GM21367 (cell line): ENCODE measurements at regions not wholly inside any gene's neighbourhood (a gene's known extent, or its start where the extent isn't known, plus 50 kb on each side); places are given as distances from the start of the nearest gene placed in this dataset.
"Not testable (repeated sequence)": the region's sequence is repeated elsewhere in the genome, so short reads cannot be mapped to it uniquely, and the experiment has no call there.

ENCODE experiments used
- ATAC-seq: cut with Tn5 transposase; IDR thresholded peaks from one replicate; pipeline ENCODE4 v1.9.1; 2021; ENCODE audit not compliant: unreplicated experiment

DNA sequence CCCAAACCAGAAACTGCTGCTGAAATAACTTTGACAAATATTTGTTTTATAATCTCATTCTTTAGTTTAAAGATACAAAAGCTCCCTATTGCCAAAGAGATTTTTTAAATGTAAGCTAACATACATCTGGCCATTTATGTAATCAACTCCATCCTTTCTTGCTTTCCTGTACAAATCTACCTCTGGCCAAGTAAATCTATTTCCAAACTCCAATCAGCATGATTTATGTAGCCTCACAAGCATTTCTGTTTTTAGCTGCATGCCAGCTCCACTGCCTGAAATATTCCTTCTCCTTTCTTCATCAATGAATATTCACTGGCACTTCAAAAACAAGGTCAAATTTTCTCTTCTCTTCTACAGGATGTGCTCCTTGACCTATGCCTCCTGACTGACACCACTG is 80.0 kb downstream of the SHOX2 start:
- ATAC-seq = no peak

DNA sequence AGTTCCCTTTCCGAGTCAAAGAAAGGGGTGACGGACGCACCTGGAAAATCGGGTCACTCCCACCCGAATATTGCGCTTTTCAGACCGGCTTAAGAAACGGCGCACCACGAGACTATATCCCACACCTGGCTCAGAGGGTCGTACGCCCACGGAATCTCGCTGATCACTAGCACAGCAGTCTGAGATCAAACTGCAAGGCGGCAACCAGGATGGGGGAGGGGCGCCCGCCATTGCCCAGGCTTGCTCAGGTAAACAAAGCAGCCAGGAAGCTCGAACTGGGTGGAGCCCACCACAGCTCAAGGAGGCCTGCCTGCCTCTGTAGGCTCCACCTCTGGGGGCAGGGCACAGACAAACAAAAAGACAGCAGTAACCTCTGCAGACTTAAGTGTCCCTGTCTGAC is 86.3 kb downstream of the SHOX2 start:
- not testable (repeated sequence) for ATAC-seq

DNA sequence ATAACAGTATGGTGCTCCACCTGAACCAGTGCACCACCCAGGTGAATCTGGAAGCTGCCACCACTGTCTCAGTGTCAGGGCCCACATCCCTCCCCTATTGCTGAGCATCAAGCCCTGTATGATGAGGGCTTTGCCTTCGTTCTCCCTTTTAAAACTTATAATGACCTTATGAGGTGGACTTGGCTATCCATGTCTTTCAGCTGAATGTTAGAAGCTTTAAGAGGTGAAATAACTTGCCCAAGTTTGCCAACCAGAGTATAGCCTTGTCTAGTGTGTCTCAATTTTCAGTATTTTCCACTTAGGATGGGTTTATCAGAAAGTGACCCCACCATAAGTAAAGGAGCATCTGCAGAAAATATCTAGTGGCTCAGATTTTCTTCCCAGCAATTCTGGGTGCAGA is 87.8 kb downstream of the SHOX2 start:
- no peak for ATAC-seq

DNA sequence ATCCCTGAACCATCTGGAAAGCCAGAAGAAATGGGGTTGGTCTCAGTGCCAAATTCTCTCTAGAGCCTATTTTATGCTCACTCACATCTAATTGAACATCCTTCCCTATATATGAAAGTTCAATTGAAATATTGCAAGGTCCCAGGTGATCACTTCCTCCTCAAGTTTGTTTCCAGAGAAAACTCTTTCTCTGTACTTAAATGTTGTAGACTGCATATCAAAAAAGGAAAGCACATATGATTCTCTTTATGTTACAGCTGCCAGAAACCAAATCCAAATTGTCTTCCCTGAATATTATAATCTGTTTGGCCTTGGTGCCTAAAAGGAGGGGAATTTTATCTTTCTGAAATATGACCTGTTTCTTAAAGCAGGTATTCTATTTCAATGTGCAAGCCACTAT is 93.3 kb downstream of the SHOX2 start:
- no peak for ATAC-seq

DNA sequence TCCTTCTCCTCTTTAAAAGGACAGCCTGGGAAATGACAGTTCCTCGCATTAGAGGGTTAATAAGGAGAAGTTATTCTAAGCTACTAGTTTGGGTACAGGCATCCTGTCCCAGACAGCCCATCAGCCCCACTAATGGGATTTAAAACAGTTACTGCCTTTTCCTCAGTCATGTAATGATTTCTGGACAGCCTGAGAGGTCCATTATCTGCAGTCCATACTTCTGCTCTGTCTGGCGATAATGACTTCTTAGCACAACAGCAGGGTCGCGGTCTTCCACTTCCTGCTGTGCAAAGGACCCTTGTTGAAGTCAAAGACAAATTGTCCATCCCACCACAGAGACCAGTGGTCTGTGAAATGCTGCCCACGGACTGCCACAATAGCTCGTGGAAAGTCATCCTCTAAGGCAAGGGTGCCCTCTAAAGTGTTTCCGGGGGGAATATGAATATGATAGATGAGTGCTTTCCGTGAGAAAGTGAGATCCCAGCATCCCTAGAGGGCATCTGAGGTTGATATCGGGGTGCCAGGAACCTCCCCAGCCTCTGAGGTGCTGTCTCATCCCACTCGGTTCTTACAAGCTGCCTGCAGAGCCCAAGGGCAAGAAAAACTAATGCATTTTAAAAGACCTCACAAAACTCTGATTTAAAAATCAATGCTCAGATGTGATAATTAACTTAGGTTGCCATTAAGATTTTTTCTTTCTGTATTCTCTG is 100.7 kb downstream of the SHOX2 start:
- ATAC-seq = no peak

DNA sequence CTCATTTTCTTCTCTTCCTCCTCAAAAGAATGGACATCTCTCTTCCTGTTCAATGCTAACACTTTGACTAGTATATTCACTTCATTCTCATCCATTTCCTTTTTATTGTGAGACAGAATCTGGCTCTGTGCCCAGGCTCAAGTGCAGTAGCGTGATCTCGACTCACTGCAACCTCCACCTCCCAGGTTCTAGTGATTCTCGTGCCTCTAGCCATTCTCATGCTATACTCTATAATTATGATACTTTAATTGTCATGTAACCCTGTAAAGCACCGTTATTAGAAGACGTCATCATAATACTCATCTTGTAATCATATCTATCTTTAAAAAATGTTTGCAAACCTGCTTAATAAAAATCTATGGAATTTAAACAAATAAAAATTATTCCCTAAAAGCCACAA is 107.0 kb downstream of the SHOX2 start:
- no peak for ATAC-seq

DNA sequence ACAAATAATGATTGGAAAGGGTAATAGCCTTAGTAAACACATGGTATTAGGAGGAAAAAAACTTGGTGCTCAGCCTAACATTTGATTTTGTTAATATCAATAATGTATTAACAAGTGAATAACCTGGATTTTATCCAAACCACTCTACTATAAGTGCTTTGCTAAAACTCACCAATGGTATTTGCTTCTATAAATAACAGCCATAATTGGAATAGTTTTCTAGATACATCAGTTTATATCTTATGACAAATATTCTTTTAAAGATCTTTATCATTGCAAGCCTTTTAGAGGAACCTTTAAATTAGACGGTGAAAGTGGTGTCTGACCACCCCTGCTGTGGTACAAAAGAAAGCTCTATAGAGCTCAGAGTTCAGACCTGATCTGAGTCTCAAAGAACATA is 123.9 kb downstream of the SHOX2 start:
- ATAC-seq = no peak

DNA sequence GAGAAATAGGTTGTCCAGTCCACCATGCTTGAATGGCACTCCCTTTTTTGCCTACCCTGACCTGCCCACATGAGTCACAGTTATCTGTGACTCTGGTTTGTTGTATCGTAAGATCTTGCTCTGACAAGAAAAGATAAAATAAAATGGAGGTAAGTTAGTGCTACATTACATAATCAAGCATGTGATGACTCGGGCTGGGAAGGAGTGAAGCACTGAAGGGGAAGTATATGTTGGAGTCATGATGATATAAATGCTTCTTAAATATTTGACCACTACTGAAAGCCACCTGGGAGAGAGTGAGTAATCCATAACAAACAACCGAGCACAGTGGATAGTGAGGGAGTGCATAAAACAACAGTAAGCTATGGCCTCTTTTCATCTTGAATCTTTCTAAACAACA is 124.4 kb downstream of the SHOX2 start:
- ATAC-seq = no peak

DNA sequence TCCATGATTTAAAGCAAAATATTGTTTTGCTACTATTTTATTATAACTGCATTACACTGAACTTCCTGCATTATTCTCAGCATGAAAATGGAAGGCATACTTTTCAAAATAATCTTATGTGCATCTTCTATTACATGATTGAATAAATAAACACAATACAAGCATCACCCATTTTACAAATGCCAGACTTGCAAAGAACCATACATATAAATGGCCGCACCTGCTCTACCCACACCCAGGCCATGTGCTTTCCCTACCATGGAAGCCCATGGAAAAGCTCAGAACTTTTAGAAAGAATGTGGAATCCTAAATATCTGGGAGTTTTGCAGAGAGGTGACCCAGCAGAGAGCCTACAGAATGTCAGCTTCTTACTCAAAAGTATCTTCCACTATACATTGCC is 127.2 kb downstream of the SHOX2 start:
- no peak for ATAC-seq

DNA sequence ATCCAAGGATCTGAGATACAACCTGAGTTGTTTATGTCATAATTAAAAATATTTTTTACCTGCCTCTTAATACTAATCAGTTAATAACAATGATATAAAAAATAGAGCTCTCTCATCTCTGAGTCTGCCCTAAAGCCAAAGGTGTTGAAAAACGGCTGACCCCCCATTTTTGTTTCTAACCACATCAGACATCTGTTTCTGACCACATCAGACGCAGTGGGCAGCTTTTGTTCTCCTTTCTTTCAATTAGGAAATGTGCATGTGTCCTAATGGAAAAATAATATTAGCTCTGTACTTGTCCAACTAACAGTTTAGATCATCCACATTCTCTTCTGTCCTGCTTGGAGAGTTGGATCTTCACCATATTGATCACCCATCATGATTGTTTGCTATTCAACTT is 144.6 kb downstream of the SHOX2 start:
- no peak for ATAC-seq

DNA sequence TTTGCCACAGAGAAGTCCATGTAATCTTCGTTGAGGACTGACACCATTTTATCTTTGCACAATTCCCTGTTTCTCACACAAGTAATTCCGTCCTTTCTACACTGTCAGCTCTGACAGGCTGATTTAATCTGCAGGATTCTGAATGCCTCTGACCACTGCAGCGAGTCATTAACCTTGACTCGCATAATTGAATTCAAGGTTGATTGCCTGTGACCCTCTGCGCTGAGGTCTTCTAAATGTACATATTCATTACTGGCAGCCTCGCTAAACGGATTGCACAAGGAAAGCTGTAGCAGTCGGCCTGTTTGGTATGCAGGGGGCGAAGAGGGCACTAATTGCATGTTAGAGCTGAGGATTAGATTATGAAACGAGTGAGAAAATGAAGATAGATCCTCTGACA is 147.8 kb downstream of the SHOX2 start:
- no peak for ATAC-seq

DNA sequence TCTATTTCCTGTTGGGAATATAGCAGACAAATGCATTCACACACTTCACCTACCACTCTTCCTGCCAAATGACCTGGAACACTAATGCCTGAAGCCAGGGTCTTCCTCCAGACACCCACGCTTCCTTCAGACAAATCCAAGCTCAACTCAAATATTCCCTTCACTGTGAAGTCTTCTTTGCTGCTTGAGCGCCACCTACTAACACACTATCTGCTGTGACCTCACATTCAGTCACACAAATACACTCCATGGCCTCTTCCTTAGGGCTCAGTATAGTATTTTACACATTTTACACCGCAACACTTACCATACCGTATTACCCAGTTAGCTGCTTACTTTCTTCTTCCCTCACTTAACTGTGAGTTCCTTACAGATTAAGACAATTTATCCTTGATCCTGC is 149.4 kb downstream of the SHOX2 start:
- no peak for ATAC-seq

DNA sequence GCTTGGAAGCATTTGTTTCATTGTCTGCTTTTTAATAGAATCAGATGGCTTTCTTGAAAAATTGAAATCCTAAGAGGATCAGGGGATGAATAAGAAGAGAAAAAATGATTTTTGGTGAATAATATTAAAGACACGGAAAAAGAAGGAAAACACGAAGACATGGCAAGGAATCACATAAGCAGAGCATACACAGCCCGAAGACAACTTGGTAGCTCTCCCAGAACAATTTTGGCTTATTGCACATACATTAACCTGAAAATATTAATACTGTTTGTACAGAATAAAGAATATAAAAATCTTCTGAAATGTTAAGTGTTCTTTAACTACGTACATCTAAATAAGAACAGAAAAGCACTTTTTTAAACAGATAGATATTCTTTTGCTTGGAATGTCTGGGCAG is 150.0 kb downstream of the SHOX2 start:
- no peak for ATAC-seq

DNA sequence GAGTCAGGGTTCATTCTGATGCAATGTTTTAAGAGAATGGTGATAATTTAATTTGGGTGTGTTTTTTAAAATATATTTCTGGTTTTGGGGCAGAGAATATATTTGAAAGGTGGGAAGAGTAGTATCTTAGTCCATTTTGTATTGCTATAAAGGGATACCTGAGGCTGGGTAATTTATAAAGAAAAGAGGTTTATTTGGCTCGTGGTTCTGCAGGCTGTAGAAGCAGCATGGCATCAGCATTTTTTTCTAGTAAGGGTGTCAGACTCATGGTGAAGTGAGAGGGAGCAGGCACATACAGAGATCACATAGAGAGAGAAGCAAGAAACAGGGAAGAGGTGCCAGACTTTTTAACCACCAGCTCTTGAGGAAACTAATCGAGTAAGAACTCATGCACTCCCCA is 152.7 kb downstream of the SHOX2 start:
- no peak for ATAC-seq

DNA sequence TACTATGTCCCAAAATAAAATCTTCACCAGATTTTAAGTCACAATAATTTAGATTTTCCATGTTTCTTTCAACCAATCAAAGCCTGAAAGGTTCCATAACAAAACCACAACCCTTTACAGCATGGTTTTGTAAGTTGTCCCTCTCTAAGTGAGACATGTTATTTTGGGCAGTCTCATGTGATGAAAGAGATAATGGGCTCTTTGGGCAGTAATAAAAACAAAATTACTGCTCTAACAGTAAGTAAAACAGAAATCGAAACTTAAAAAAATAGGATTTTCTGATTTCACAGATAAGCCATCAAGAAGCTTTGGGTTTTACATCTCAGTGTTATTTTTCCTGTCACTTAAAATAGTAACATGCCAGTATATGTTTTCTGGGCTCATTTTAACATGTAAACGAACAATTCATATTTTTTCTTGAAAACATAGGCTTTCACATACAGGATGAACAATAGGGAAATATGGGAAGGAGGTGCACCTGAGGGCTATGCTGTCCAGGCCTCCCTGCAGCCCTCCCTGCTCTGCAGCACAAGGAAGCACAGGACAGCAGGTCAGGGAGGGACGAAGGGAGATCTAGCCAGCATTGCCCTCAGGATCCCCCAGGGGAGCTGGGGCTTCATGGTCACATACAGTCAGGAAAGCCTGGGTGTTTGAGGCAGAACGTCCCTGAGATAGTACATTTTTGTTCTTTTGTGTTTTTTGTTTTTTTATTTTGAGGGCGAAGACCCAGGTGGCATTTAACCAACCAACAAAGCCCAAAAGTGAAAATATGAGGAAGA is 157.4 kb downstream of the SHOX2 start:
- no peak for ATAC-seq

DNA sequence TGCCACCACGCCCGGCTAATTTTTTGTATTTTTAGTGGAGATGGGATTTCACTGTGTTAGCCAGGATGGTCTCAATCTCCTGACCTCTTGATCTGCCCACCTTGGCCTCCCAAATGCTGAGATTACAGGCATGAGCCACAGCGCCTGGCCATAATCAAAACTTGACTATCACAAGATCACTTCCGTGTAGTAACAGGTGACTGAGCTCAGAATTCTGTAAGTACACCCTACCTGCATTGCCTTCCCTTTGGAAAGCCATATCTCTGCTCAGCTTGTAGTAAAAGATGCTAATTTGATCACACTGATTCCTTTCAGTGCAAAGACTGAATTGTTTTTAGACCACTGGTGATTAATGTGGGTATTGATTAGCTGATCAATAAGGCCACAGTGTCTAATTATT is 167.1 kb downstream of the SHOX2 start:
- ATAC-seq = no peak

DNA sequence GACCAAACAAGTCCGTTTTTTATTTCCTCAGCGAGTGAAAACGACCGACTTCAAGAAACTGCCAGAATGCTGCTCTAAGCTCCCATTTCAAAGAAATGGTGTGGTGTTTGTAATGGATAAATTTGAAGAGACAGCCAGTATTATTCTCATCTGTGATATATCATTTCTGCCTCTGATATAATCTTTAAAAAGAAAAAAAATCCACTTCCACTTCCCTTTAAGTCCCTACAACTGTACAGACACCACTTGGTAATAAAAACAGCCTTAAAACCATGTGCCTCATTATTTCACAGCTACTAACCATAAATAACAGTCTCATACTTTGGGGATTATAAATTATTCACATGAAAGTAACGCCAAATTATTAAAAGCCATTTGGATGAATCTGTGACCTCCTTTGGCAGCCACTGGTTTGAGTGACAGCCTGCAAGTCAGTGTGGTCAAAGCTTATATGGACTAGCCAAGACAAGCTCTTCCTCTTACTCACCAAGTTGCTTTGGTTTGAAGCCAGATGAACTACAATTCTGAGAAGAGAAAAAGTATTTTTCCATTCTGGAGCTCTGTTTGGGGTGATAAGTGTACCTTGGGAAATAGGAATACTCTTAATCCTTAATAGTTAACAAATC is 168.0 kb downstream of the SHOX2 start:
- ATAC-seq = no peak

DNA sequence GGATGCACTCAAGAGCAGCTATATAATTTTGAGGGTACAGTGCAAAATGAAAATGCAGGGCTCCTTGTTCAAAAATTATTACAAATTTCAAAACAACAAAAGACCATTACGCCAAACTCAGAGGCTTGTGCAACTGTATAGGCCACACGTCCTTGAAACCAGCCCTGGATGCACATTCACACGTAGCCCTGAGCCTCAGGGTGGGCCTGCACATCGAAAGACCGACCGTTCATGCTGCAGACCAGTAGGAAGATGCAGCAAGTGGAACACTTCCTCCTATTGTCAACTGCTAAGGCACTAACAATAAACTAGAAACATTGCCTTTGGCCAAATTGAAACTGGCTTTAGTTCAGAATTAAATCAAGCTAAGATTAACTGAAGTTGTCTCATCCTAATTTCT is 174.7 kb downstream of the SHOX2 start:
- ATAC-seq = no peak

DNA sequence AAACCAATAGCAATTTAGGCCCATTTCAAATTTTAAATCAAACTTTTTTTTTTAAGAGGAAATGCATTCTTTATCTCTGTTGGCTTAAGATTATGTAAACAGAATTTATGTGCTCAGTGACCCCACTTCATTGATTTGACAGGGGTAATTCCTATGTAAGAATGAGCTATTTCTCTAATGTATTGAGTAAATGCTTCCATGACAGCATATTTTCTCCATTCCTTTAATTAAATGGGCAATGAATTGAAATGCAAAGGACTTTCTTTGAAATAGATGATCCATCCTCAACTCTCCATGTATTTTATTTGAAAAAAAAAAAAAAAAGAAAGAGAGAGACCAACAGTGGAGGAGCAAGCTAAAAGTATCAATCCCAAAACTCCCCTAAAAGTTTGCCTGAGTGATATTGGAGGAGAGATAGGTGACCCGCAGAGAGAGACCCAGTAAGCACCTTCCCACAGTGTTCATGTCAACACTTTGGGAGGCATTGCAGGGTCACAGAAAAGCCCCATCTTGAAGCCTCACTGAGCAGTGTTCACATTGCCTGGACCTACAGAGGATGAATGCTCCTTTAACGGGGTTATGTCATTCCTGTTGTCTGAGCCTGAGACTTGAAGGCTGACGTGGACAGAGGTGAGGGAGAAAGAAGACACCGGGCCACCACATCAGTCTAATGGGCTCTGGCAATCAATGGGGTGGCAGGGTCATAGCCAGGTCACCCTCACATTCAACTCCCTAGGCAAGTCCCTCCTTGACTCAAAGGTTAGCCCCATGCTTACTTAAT is 176.0 kb downstream of the SHOX2 start:
- ATAC-seq = no peak

DNA sequence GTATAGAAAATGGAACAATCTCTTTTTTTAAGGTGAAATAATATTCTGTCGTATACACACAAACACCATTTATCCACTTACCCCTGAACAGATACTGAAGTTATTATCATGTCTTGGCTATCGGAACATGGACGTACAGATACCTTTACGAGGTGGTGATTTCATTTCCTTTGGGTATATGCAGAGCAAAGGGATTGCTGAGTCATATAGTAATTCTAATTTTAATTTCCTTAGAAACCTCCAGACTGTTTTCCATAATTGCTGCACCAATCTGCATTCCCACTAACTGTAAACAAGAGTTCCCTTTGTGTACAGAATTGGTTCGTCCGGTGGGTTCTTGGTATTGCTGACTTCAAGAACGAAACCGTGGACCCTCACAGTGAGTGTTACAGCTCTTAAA is 179.4 kb downstream of the SHOX2 start:
- no peak for ATAC-seq

DNA sequence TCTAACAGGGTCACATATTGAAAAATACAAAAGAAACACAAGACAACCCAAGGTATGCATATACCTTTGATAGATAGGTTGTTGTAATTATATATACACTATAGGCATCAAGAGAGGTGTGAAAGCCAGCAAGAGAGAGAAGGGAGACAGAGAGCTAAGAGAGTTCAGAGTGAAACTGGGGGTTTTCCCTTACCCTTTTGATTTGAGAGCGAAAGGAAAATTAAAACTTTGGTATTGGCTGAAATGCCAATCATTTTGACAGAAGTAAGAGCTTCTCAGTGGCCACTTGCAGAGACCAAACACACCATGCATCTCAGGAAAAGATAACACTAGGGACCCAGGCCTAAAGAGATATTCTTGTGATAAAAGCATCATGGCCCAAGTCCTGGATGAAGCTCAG is 183.6 kb downstream of the SHOX2 start:
- no peak for ATAC-seq

DNA sequence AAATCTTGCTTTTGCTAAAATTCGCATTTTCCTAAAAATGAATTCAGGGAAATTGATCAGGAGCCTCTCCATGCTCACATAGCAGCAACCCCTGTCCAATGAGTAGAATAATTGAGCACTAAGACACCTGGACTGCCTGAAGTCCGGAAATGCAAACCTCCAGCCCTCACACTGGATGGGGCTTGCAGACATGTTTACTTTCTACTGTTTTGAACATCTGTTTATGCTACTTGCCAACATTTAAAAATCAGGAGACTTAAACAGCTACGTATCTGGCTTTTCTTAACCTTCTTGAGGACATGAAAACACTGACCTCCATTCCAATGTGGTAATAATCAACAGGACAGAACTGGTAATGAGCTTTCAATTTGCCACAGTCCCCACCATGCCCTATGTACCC is 184.4 kb downstream of the SHOX2 start:
- no peak for ATAC-seq
